Endothelial cell of umbilical vein (primary cell): ENCODE measurements at regions not wholly inside any gene's neighbourhood (a gene's known extent, or its start where the extent isn't known, plus 50 kb on each side); places are given as distances from the start of the nearest gene placed in this dataset.

Experiments
- BruUV-seq: library from RNA; stranded (reverse); fragments of 400-500 nt; replicated peaks from 2 replicates; lab custom pipeline; 2021; lab: Mats Ljungman, UMichigan
- CTCF ChIA-PET: fragments of 300-600, 350-600 bp; sonication (Branson Sonifier 250); formaldehyde crosslinking; loops from one replicate; lab custom pipeline; 2021; ENCODE audit warnings: antibody characterized with exemption, inconsistent platforms; lab: Charles Lee
- POLR2A ChIA-PET: fragments of 300-600, 350-600 bp; sonication (Branson Sonifier 250); formaldehyde crosslinking; loops from one replicate; lab custom pipeline; 2021; ENCODE audit warnings: antibody characterized with exemption, inconsistent platforms; lab: Charles Lee
- DNase-seq: peaks from one replicate; pipeline ENCODE4 v3.0.0-alpha.2; 2011; ENCODE audit warnings: low read depth, low spot score
- FAIRE-seq: peaks from 2 replicates; lab custom pipeline; 2011; peaks lifted over from hg19 to GRCh38; lab: Jason Lieb, UNC
- H2AFZ ChIP-seq: 2 replicates; pipeline ENCODE4 v1.6.0; 2012; ENCODE audit warnings: low read depth, low read length, control low read depth, inconsistent platforms
- H3K27ac ChIP-seq: 2 replicates; pipeline ENCODE4 v1.5.1; 2011; ENCODE audit warnings: low read depth, mild to moderate bottlenecking, control low read depth, low read length, moderate library complexity; ENCODE audit not compliant: insufficient read depth
- H3K27me3 ChIP-seq, 2 experiments: 2 replicates each; pipeline versions ENCODE4 v1.6.0 to v1.6.1; 2011; ENCODE audit warnings: low read length in 2 of 2, mixed read lengths in 1 of 2; ENCODE audit not compliant: control insufficient read depth in 2 of 2, insufficient read depth in 2 of 2
- H3K36me3 ChIP-seq, 2 experiments: 2 replicates in 1 of 2; 3 replicates in 1 of 2; pipeline ENCODE4 v1.5.1; 2011; ENCODE audit warnings: low read length in 2 of 2, mild to moderate bottlenecking in 1 of 2, moderate library complexity in 1 of 2; ENCODE audit not compliant: control insufficient read depth in 2 of 2, insufficient read depth in 2 of 2; ENCODE audit errors: extremely low read depth in 1 of 2
- H3K4me1 ChIP-seq: 3 replicates; pipeline ENCODE4 v1.5.1; 2011; ENCODE audit warnings: mild to moderate bottlenecking, low read length; ENCODE audit not compliant: control insufficient read depth, insufficient read depth; ENCODE audit errors: extremely low read depth
- H3K4me2 ChIP-seq: 2 replicates; pipeline ENCODE4 v1.6.1; 2011; ENCODE audit warnings: low read length, control low read depth, mixed read lengths; ENCODE audit not compliant: insufficient read depth
- H3K4me3 ChIP-seq, 3 experiments: fragments of 200-600 bp in 1 of 3; sonication (generic), shearing (Covaris generic) in 1 of 3; replicated peaks in 1 of 3; 2 replicates each; pipeline ENCODE4 v1.5.1; 2011 to 2016; ENCODE audit warnings: control low read depth in 3 of 3, low read length in 3 of 3, mild to moderate bottlenecking in 2 of 3, inconsistent platforms in 1 of 3, low read depth in 1 of 3, moderate library complexity in 1 of 3; ENCODE audit not compliant: insufficient read depth in 1 of 3
- H3K79me2 ChIP-seq: 2 replicates; pipeline ENCODE4 v1.6.0; 2012; ENCODE audit warnings: low read length, inconsistent platforms; ENCODE audit not compliant: control insufficient read depth, insufficient read depth
- H3K9ac ChIP-seq: replicated peaks from 2 replicates; pipeline ENCODE3; 2011; ENCODE audit warnings: low read length, control low read depth; ENCODE audit not compliant: insufficient read depth; ENCODE audit errors: extremely low read depth
- H3K9me1 ChIP-seq: replicated peaks from 3 replicates; pipeline ENCODE4 v1.6.0; 2011; ENCODE audit warnings: mild to moderate bottlenecking, low read length; ENCODE audit not compliant: control insufficient read depth, insufficient read depth; ENCODE audit errors: extremely low read depth
- H3K9me3 ChIP-seq: replicated peaks from 2 replicates; pipeline ENCODE4 v1.5.1; 2012; ENCODE audit warnings: low read length, inconsistent platforms; ENCODE audit not compliant: control insufficient read depth, insufficient read depth
- H4K20me1 ChIP-seq: replicated peaks from 2 replicates; pipeline ENCODE3; 2011; ENCODE audit warnings: mild to moderate bottlenecking, low read length; ENCODE audit not compliant: control insufficient read depth, insufficient read depth; ENCODE audit errors: extremely low read depth
- FOS ChIP-seq: IDR thresholded peaks from 2 replicates; pipeline ENCODE4 v1.6.1; 2011; ENCODE audit warnings: mild to moderate bottlenecking, low read length, moderate library complexity, borderline replicate concordance; ENCODE audit not compliant: insufficient read depth
- GATA2 ChIP-seq: IDR thresholded peaks from 2 replicates; pipeline ENCODE4 v1.7.0; 2011; ENCODE audit warnings: low read depth, mild to moderate bottlenecking, moderate library complexity, mixed read lengths, low read length; ENCODE audit not compliant: insufficient read length, insufficient read depth
- JUN ChIP-seq: IDR thresholded peaks from 2 replicates; pipeline ENCODE4 v1.6.1; 2011; ENCODE audit warnings: borderline replicate concordance, low read depth; ENCODE audit not compliant: insufficient read length, insufficient read depth
- MAX ChIP-seq: IDR thresholded peaks from 2 replicates; pipeline ENCODE4 v1.6.1; 2011; ENCODE audit not compliant: insufficient read depth, insufficient read length
- POLR2AphosphoS5 ChIP-seq: IDR thresholded peaks from 2 replicates; pipeline ENCODE4 v1.6.1; 2012; ENCODE audit warnings: low read depth, mild to moderate bottlenecking, control low read depth, low read length, moderate library complexity; ENCODE audit not compliant: insufficient read depth
- dilution Hi-C: fragments of 300-500 bp; cut with MboI; formaldehyde crosslinking; loops from one replicate; pipeline ENCODE4 v1.15.0; 2019; ENCODE audit warnings: low sequenced_read_pairs; ENCODE audit not compliant: extremely low pct_ligation_motif_present
- intact Hi-C: fragments of 100-400 bp; cut with micrococcal nuclease; formaldehyde crosslinking; loops from one replicate; pipeline ENCODE4 v1.10.0; 2022
- TF ChIP-seq, protein P1 (sequence below), 2 donors: IDR thresholded peaks; 1 replicate in 1 of 2; 2 replicates in 1 of 2; pipeline ENCODE4 v1.5.1; 2011; ENCODE audit warnings: low read length in 2 of 2, mild to moderate bottlenecking in 2 of 2, moderate library complexity in 2 of 2, control low read depth in 1 of 2, inconsistent platforms in 1 of 2, low read depth in 1 of 2; ENCODE audit not compliant: insufficient read depth in 1 of 2; ENCODE audit errors: extremely low read depth in 1 of 2

GRCh38 chr2:220887271-220887870, 684.7 kb downstream of the EPHA4 start:
- no peak for FAIRE-seq
- intact Hi-C loops (no loop called here), dilution Hi-C loops (no loop called here)
- Histone ChIP-seq H3K4me1 (no peaks in the 10 kb centered on the region), H3K9ac (no peak overlapping the region), H3K27ac (no peak overlapping the region), H3K27me3 (no peaks in the 10 kb centered on the region), H3K36me3 (no peaks in the 10 kb centered on the region), H3K4me3 (no peak overlapping the region), H3K79me2 (no peaks in the 10 kb centered on the region), H2AFZ (no peak overlapping the region), H3K4me2 (no peak overlapping the region), H4K20me1 (no peaks in the 10 kb centered on the region), H3K9me3 (no peaks in the 10 kb centered on the region), H3K9me1 (no peaks in the 10 kb centered on the region)
- TF ChIP-seq, protein P1, sequence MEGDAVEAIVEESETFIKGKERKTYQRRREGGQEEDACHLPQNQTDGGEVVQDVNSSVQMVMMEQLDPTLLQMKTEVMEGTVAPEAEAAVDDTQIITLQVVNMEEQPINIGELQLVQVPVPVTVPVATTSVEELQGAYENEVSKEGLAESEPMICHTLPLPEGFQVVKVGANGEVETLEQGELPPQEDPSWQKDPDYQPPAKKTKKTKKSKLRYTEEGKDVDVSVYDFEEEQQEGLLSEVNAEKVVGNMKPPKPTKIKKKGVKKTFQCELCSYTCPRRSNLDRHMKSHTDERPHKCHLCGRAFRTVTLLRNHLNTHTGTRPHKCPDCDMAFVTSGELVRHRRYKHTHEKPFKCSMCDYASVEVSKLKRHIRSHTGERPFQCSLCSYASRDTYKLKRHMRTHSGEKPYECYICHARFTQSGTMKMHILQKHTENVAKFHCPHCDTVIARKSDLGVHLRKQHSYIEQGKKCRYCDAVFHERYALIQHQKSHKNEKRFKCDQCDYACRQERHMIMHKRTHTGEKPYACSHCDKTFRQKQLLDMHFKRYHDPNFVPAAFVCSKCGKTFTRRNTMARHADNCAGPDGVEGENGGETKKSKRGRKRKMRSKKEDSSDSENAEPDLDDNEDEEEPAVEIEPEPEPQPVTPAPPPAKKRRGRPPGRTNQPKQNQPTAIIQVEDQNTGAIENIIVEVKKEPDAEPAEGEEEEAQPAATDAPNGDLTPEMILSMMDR (IDR thresholded peaks at IDR 0.05; ENCODE audit: extremely low read depth in 1 of 2, insufficient read depth in 1 of 2, low read depth in 1 of 2, low read length in 2 of 2), result no peak
- TF ChIP-seq FOS (no peak), GATA2 (no peak), JUN (no peak), POLR2AphosphoS5 (no peak), MAX (no peak)
- no TSS peak for BruUV-seq
- DNase-seq, result no peak
- POLR2A ChIA-PET, result no interaction called here
- CTCF ChIA-PET, result no interaction called here
